Endothelial cell of umbilical vein (primary cell): ENCODE measurements at regions not wholly inside any gene's neighbourhood (a gene's known extent, or its start where the extent isn't known, plus 50 kb on each side); places are given as distances from the start of the nearest gene placed in this dataset.

Source experiments
- BruUV-seq: library from RNA; stranded (reverse); fragments of 400-500 nt; replicated peaks from 2 replicates; lab custom pipeline; 2021; lab: Mats Ljungman, UMichigan
- CTCF ChIA-PET: fragments of 300-600, 350-600 bp; sonication (Branson Sonifier 250); formaldehyde crosslinking; loops from one replicate; lab custom pipeline; 2021; ENCODE audit warnings: antibody characterized with exemption, inconsistent platforms; lab: Charles Lee
- POLR2A ChIA-PET: fragments of 300-600, 350-600 bp; sonication (Branson Sonifier 250); formaldehyde crosslinking; loops from one replicate; lab custom pipeline; 2021; ENCODE audit warnings: antibody characterized with exemption, inconsistent platforms; lab: Charles Lee
- DNase-seq: peaks from one replicate; pipeline ENCODE4 v3.0.0-alpha.2; 2011; ENCODE audit warnings: low read depth, low spot score
- FAIRE-seq: peaks from 2 replicates; lab custom pipeline; 2011; peaks lifted over from hg19 to GRCh38; lab: Jason Lieb, UNC
- H2AFZ ChIP-seq: 2 replicates; pipeline ENCODE4 v1.6.0; 2012; ENCODE audit warnings: low read depth, low read length, control low read depth, inconsistent platforms
- H3K27ac ChIP-seq: 2 replicates; pipeline ENCODE4 v1.5.1; 2011; ENCODE audit warnings: low read depth, mild to moderate bottlenecking, control low read depth, low read length, moderate library complexity; ENCODE audit not compliant: insufficient read depth
- H3K27me3 ChIP-seq, 2 experiments: 2 replicates each; pipeline versions ENCODE4 v1.6.0 to v1.6.1; 2011; ENCODE audit warnings: low read length in 2 of 2, mixed read lengths in 1 of 2; ENCODE audit not compliant: control insufficient read depth in 2 of 2, insufficient read depth in 2 of 2
- H3K36me3 ChIP-seq, 2 experiments: 2 replicates in 1 of 2; 3 replicates in 1 of 2; pipeline ENCODE4 v1.5.1; 2011; ENCODE audit warnings: low read length in 2 of 2, mild to moderate bottlenecking in 1 of 2, moderate library complexity in 1 of 2; ENCODE audit not compliant: control insufficient read depth in 2 of 2, insufficient read depth in 2 of 2; ENCODE audit errors: extremely low read depth in 1 of 2
- H3K4me1 ChIP-seq: 3 replicates; pipeline ENCODE4 v1.5.1; 2011; ENCODE audit warnings: mild to moderate bottlenecking, low read length; ENCODE audit not compliant: control insufficient read depth, insufficient read depth; ENCODE audit errors: extremely low read depth
- H3K4me2 ChIP-seq: 2 replicates; pipeline ENCODE4 v1.6.1; 2011; ENCODE audit warnings: low read length, control low read depth, mixed read lengths; ENCODE audit not compliant: insufficient read depth
- H3K4me3 ChIP-seq, 3 experiments: fragments of 200-600 bp in 1 of 3; sonication (generic), shearing (Covaris generic) in 1 of 3; replicated peaks in 1 of 3; 2 replicates each; pipeline ENCODE4 v1.5.1; 2011 to 2016; ENCODE audit warnings: control low read depth in 3 of 3, low read length in 3 of 3, mild to moderate bottlenecking in 2 of 3, inconsistent platforms in 1 of 3, low read depth in 1 of 3, moderate library complexity in 1 of 3; ENCODE audit not compliant: insufficient read depth in 1 of 3
- H3K79me2 ChIP-seq: 2 replicates; pipeline ENCODE4 v1.6.0; 2012; ENCODE audit warnings: low read length, inconsistent platforms; ENCODE audit not compliant: control insufficient read depth, insufficient read depth
- H3K9ac ChIP-seq: replicated peaks from 2 replicates; pipeline ENCODE3; 2011; ENCODE audit warnings: low read length, control low read depth; ENCODE audit not compliant: insufficient read depth; ENCODE audit errors: extremely low read depth
- H3K9me1 ChIP-seq: replicated peaks from 3 replicates; pipeline ENCODE4 v1.6.0; 2011; ENCODE audit warnings: mild to moderate bottlenecking, low read length; ENCODE audit not compliant: control insufficient read depth, insufficient read depth; ENCODE audit errors: extremely low read depth
- H3K9me3 ChIP-seq: replicated peaks from 2 replicates; pipeline ENCODE4 v1.5.1; 2012; ENCODE audit warnings: low read length, inconsistent platforms; ENCODE audit not compliant: control insufficient read depth, insufficient read depth
- H4K20me1 ChIP-seq: replicated peaks from 2 replicates; pipeline ENCODE3; 2011; ENCODE audit warnings: mild to moderate bottlenecking, low read length; ENCODE audit not compliant: control insufficient read depth, insufficient read depth; ENCODE audit errors: extremely low read depth
- CTCF ChIP-seq, 2 donors: IDR thresholded peaks; 1 replicate in 1 of 2; 2 replicates in 1 of 2; pipeline ENCODE4 v1.5.1; 2011; ENCODE audit warnings: low read length in 2 of 2, mild to moderate bottlenecking in 2 of 2, moderate library complexity in 2 of 2, control low read depth in 1 of 2, inconsistent platforms in 1 of 2, low read depth in 1 of 2; ENCODE audit not compliant: insufficient read depth in 1 of 2; ENCODE audit errors: extremely low read depth in 1 of 2
- EZH2 ChIP-seq: IDR thresholded peaks from 2 replicates; pipeline ENCODE4 v1.6.1; 2012; ENCODE audit warnings: borderline replicate concordance, low read depth, mild to moderate bottlenecking, moderate library complexity, low read length, inconsistent platforms; ENCODE audit not compliant: severe bottlenecking
- FOS ChIP-seq: IDR thresholded peaks from 2 replicates; pipeline ENCODE4 v1.6.1; 2011; ENCODE audit warnings: mild to moderate bottlenecking, low read length, moderate library complexity, borderline replicate concordance; ENCODE audit not compliant: insufficient read depth
- GATA2 ChIP-seq: IDR thresholded peaks from 2 replicates; pipeline ENCODE4 v1.7.0; 2011; ENCODE audit warnings: low read depth, mild to moderate bottlenecking, moderate library complexity, mixed read lengths, low read length; ENCODE audit not compliant: insufficient read length, insufficient read depth
- JUN ChIP-seq: IDR thresholded peaks from 2 replicates; pipeline ENCODE4 v1.6.1; 2011; ENCODE audit warnings: borderline replicate concordance, low read depth; ENCODE audit not compliant: insufficient read length, insufficient read depth
- MAX ChIP-seq: IDR thresholded peaks from 2 replicates; pipeline ENCODE4 v1.6.1; 2011; ENCODE audit not compliant: insufficient read depth, insufficient read length
- MYC ChIP-seq: IDR thresholded peaks from one replicate; pipeline ENCODE4 v1.6.1; 2011; ENCODE audit warnings: mild to moderate bottlenecking, low read depth, low read length
- POLR2A ChIP-seq: IDR thresholded peaks from 2 replicates; pipeline ENCODE4 v1.6.1; 2012; ENCODE audit warnings: low read depth, mild to moderate bottlenecking, control low read depth, low read length
- POLR2AphosphoS5 ChIP-seq: IDR thresholded peaks from 2 replicates; pipeline ENCODE4 v1.6.1; 2012; ENCODE audit warnings: low read depth, mild to moderate bottlenecking, control low read depth, low read length, moderate library complexity; ENCODE audit not compliant: insufficient read depth
- dilution Hi-C: fragments of 300-500 bp; cut with MboI; formaldehyde crosslinking; loops from one replicate; pipeline ENCODE4 v1.15.0; 2019; ENCODE audit warnings: low sequenced_read_pairs; ENCODE audit not compliant: extremely low pct_ligation_motif_present
- intact Hi-C: fragments of 100-400 bp; cut with micrococcal nuclease; formaldehyde crosslinking; loops from one replicate; pipeline ENCODE4 v1.10.0; 2022

GRCh38 chr18:10090668-10091067, 176.9 kb downstream of the VAPA start:
- no peaks in the 10 kb centered on the region for H3K36me3 ChIP-seq
- H3K9me3 ChIP-seq: no peaks in the 10 kb centered on the region
- no peaks in the 10 kb centered on the region for H3K4me1 ChIP-seq
- FAIRE-seq (no peak), DNase-seq (no peak)
- H3K9me1 ChIP-seq: no peaks in the 10 kb centered on the region
- H4K20me1 ChIP-seq: no peaks in the 10 kb centered on the region
- no peak for TF ChIP-seq GATA2
- no peak for TF ChIP-seq CTCF (IDR thresholded peaks at IDR 0.05; ENCODE audit: extremely low read depth in 1 of 2, insufficient read depth in 1 of 2, low read depth in 1 of 2, low read length in 2 of 2)
- no peak for TF ChIP-seq POLR2AphosphoS5
- TF ChIP-seq FOS: no peak
- TF ChIP-seq POLR2A: no peak
- no peak for TF ChIP-seq MYC
- no peak for TF ChIP-seq MAX
- TF ChIP-seq JUN: no peak
- TF ChIP-seq EZH2: no peak
- no peak overlapping the region for H3K4me2 ChIP-seq
- no peak overlapping the region for H3K4me3 ChIP-seq
- H3K27ac ChIP-seq: no peak overlapping the region
- no TSS peak for BruUV-seq
- CTCF ChIA-PET: interaction anchor here (1.0 kb wide), 1 partner anchor 12 kb away, joined by 3 read pairs; no protein-coding TSS in a partner anchor
- H3K27me3 ChIP-seq: peaks cover 0 to 3% of the 10 kb centered on the region in 2 experiments
- intact Hi-C loops: no loop called here
- H3K79me2 ChIP-seq: no peaks in the 10 kb centered on the region
- dilution Hi-C loops: no loop called here
- POLR2A ChIA-PET: no interaction called here
- H2AFZ ChIP-seq: no peak overlapping the region
- no peak overlapping the region for H3K9ac ChIP-seq
